Kidney capillary endothelial cell (primary cell): ENCODE measurements at regions not wholly inside any gene's neighbourhood (a gene's known extent, or its start where the extent isn't known, plus 50 kb on each side); places are given as distances from the start of the nearest gene placed in this dataset.
"Not testable (repeated sequence)": the region's sequence is repeated elsewhere in the genome, so short reads cannot be mapped to it uniquely, and the experiment has no call there.

ENCODE experiments used
- DNase-seq: peaks from one replicate; pipeline ENCODE4 v3.0.0-alpha.2; 2018; ENCODE audit warnings: low spot score

DNA sequence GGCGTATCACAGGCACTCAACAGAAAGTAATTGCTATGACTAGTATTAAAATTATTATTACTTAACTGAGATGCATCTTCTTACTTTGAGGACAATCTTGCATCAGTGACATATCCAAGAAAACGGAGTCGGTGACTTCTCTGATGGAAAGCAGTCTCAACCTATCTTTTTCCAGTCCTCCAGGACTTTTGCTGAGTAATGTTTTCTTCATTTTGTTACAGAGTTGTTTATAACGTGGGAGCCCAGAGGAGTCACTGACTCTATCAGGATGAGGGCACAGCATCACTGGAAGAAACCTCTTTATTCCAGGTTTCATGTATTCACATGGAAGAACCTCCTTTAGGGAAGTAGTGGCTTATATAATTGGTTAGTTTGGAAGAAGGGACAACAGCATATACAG, 51.5 kb upstream of the MELK start:
- DNase-seq = no peak

DNA sequence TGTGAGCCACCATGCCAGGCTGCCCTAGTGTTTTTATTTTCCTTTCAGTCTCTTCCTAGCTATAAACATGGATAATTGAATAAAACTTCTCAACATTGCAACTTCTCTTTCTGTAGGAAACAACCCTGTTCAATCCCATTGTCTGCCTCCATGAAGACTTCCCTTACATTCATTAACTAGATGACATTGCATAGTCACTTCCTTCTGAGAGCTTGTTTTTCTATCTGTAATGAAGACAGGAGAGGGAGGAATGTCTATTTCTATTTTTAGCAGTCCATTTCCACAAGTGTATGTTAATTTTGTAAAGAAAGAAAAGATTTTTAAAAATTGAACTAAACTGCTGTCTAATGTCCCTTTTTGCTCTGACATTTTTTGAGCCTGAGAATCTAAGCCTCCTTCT, 55.6 kb upstream of the MELK start:
- DNase-seq = peak; percentile 27

DNA sequence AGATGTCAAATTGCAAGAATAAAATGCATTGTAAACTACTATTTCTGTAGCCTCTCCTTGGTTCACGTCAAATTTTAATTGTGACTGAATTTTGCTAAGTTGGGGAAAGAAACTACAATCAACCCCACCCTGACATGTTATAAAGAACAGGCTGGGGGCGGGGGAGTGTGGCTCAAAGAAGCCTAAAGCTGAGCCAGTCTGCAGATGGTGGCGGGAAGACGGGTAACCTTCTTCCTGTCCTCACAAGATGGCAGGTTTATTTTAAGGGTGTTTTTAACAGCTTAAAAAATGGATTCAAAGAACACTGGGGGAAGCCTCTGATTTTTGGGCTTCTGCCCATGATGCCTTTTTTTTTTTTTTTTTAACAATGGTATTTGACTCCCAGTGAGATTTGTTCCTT, 68.5 kb upstream of the MELK start:
- DNase-seq = no peak

DNA sequence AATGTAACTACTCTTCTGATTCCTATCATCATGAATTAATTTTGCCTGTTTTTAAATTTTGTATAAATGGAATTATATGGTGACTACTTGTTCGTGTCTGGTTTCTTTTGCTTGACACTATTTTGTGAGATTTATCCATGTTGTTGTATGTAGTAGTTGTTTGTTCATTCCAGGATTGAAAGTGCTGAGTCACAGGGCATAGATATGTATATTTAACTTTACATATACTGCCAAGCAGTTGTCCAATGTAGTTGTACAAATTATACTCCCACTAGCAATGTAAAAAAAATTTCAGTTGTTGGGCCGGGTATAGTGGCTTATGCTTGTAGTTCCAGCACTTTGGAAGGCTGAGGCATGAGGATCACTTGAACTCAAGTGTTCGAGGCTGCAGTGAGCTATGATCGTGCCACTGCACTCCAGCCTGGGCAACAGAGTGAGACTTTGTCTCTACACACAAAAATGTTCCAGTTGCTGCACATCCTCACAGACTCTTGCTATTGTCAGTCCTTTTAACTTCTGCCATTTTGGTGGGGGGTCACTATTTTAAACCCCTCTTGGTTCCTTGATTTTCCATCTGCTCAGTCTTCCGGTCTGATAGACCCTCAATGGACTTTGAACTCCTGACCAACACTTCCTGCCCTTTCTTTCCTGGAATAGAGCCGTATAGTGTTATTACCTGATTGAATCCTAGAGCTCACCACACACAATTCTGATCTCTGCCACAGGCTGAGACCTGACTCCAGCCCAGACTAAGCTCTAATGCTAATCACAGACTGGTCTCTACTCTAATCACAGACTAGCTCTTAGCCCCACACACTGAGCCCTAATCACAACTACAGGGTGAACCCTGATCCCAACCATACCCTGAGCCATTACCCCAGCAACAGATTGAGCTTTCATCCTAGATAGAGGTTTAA, 69.3 kb upstream of the MELK start:
- no peak for DNase-seq

DNA sequence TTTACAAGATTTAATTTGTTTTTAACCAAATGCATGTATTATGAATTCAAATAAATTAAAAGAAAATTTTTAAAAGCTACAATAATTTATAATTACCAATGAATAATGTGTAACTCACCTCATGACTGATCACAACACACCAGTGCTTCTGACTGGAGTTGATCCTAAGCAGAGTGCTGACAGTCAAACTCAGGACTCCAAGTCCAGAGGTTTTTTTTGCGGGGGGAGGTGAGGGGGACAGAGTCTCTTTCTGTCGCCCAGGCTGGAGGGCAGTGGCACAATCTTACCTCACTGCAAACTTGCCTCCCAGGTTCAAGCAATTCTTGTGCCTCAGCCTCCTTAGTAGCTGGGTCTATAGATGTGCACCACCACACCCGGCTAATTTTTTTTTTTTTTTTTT, 71.0 kb upstream of the MELK start:
- DNase-seq = no peak

DNA sequence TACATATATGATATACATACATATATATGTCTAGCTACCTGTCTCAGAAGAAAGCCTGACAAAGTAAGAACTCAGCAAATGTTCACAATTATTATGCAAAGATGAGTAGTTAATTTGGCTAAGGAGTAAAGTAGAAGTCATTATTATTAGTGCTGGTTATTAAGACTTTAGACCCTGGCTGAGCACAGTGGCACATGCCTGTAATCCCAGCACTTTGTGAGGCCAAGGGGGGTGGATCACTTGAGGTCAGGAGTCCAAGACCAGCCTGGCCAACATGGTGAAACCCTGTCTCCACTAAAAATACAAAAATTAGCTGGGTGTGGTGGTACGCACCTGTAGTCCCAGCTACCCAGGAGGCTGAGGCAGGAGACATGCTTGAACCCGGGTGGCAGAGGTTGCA, 71.8 kb upstream of the MELK start:
- not testable (repeated sequence) for DNase-seq

DNA sequence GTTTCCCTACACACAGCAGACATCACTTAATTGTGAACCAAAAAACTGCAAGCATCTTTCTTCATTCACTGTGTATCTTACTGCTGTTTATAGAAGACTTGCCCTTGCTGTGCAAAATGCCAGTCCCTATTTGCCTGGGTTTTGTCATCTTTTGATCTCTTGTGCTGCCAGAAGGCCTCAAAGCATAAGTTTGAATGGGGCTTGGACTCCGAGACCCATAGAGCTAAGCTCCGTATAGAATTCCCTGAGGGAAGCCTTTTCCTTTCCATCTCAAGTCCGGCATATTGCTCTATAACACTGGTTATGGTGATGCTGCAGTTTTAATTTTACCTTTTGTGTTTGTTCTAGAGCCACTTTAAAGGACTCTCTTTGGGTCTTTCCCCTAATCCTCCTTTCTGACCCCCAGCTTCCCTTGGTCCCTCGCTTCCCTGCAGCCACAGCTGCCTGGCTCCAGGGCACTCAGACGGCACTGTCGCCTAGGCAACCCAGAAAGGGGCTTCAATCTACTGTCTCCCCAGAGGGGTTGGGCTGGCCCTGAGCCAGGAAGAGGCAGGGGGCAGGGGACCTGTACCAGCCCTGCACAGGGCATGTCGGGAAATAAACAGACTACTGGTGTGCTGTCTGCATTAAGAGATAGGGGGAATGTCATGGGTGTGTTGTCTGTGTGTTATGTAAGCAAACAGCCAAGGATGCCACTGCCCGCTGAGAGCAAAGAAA, 73.4 kb upstream of the MELK start:
- DNase-seq = no peak

DNA sequence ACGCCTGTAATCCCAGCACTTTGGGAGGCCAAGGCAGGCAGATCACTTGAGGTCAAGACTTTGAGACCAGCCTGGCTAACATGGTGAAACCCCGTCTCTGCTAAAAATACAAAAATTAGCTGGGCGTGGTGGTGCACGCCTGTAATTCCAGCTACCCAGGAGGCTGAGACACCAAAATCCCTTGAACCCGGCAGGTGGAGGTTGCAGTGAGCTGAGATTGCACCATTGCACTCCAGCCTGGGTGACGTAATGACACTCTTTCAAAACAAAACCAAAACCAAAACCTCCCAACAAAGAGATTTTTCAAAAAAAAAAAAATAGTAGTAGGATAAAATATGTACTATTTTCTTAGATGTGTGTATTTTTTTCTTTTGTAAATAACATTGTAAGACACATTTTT, 79.1 kb upstream of the MELK start:
- not testable (repeated sequence) for DNase-seq

DNA sequence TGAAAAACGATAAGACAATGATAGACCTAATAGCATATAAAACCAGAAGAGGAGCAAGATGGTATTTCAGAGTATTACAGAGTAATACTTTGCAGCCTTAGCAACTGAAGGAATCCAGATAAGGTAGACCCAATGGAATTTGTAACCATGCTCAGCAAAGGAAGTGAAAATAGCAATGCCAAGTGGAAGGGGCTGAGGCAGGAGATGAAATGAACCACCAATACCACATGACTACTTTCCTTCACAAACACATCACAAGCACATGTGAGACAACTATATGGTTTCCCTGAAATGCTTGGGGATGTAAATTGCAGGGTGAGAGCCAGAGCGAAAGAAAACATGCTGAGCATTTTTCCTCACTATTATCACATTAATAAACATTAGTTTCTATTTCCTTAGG, 79.8 kb upstream of the MELK start:
- no peak for DNase-seq

DNA sequence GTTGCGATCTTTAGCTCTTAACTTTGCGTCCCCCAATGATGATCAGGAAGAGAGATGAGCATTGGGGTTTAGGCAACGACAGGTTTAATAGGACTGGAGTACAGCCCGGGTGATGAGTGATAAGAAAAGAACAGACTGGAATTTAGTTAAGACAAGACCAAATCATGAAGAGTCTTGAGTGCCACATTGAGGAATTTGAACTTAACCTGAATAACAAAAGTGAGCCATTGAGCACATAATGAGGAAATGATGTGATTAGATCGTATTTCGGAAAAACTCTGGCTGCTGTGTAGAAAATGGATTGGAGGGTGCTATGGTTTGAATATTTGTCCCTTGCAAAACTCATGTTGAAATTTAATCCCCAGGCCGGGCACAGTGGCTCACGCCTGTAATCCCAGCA, 83.2 kb upstream of the MELK start:
- no peak for DNase-seq

DNA sequence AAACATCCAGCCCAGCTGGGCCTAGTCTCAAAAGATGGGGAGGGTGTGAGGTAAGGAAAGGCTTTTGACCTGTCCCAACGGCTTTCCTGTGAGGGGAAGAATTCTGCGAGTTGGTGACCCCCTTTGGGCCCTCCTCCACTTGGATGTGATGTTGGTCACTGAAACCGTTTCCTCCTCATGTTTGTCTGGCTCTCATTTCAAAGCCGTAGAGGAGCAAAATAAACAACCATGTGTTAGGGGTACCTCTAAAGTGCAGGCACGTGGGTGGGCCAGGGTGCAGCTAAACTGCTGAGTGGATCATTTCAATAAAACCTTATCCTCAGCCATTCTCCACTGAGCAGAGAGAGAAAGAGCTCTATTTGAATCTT, 84.3 kb upstream of the MELK start:
- DNase-seq = no peak

DNA sequence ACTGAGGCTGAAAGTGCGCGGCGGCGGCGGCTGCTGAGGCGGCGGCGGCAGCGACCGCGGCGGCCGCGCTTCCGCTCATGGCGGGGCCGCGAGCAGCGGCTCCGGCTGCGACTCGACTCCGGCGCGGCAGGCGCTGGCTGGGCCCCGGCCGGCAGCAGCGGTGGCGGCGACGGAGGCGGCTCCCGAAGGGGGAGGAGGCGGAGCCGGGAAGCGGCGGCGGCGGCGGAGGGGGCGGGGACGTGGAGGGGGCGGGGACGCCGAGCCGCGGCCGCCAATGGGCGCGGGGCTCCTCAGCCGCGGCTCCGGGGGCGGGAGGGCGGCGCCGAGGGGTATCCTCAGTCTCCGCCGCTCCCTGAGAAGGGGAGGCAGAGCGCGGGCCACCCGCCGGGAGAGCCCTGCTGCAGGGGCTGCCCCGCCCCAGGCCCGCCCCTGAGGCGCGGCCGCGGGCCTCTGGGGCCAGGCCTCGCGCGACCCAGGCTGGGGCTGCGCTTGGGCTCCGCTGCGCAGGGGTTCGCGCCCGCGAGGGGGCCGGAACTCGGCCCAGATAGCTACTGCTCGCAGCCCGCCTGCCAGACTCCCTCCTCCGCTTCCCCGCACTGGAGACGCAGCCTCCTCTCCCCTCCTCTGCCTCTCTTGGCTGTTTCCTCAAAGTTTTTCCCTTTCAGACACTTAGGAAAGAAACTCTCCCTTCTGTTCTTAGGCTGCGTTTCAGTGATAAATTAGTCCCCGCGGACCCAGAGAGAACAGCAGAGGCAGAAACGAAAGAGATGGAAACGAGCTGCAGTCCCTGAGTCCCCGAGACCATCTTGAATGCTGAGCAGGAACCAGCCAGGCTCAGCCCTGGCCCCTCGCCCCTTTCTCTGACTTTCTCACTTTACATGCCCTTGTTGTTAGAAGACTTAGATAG, 85.0 kb upstream of the MELK start:
- peak; percentile 87 for DNase-seq

DNA sequence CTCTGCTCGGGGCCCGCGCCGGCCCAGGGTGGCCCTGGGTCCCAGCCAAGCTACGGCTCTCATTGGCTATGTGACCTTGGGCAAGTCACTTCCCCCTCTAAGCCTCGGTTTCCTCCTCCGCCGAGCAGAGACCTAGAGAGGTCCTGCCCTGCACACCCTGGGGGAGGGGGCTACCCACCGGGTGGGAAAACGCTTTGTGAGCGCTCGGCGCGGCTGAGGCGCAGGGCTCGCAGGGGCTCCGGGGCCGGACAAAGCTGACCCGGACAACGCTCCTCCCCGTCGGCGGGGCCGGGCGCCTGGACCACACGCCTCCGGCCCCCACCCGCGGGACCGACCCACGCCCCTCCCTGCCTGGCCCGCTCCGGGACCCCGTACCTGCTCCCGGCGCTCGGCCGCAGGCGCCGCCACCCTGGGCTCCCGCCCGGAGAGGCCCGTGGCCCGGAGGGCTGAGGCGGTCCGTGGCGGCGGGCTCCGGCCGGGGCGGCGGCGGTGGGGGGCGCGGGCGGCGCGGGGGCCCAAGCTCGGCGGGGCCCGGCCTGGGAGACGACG, 85.7 kb upstream of the MELK start:
- DNase-seq = peak; percentile 39

DNA sequence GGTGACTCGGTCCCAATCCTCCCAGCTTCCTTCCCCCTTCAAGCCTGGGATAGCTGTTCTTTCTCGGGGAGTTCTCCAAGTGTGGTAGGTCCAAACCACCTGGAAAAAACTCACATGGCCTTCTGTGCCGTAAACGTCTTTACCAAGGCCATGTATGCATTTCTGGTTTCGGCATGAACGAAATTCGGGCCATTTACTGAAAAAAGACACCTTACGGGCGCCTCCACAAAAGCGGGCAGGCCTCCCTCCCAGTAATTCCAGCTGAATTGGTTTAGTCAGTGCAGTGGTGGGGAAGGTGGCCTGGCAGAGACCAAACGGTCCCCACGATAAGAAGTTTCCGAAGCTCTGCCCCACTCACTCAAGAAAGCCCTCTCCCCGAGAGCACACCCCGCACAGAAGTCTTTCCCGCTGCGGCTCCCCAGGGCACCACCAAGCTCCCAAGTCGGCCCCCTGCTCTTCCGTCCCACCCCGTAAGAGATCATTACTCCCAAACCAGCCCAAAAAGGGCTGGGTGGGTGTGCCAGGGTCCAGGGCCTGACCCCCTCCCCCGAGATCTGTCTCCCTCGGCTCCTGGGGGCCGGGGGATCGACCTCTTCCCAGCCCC, 86.3 kb upstream of the MELK start:
- peak; percentile 44 for DNase-seq

DNA sequence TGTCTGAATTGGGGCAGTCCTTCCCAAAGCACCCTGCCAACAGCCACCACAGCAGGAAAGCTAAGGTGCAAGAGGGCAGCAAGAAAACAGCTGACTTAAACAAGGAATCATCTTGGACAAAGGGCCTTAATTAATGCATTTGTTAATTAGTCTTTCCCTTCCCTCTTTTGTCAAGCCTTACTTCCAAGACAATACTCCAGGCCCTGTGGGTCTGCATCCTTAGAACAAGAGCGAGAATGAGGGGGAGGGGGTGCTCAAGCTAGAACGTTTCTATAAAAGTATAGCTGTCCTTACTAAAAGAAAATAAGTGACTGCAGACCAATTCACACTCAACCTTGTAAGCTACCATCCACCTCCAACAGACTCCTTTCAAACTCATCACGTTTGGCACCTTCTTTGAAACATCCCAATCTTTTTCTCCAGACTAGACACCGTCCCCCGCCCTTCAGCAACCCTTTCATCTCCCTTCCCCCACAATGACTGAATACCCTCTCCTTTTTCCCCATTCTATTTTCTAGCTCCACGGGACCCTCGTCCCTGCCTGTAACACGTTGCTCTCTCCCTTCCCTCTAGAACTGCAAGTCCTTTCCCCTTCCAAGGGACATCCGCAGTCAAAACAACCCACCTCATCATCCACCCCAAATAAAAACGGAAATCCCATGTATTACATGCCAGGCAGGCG, 85.7 kb upstream of the RNF38 start:
- DNase-seq = no peak

DNA sequence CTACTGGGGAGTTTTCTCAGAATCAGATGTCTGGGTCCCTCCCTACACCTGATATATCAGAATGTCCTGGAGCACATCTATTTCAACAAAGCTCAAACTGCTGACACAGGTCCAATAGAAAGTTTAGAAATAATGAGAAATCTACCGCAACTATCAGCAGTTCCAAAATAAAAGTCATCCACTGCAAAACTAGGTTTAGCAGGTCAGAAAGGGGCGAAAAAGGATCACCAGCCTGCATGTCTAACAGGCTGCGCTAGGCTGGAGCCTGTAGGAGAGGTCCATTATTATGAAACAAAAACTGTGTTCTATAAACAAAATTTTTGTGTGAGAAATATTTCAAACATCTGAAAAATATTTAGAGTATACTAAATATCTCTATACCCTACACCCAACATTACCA, 84.1 kb upstream of the RNF38 start:
- no peak for DNase-seq

DNA sequence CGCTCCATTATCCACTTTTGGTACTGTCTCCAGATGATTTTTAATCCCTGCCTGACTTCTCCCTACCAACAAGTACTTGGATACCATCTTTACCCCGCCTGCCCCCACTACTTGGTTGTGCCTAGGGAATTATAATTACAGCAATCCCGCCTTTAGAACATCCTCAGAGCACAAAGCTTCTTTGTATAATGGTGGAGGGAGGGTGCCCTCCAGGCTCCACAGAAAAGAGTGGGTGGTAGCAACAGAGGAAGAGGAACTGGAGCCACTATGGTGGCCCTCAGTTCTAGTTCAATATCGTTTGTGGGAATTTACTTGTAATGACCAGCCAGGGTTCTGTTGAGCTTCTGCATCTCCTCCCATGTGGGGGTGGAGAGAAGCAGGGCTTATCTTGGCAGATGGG, 79.0 kb upstream of the RNF38 start:
- DNase-seq = no peak

DNA sequence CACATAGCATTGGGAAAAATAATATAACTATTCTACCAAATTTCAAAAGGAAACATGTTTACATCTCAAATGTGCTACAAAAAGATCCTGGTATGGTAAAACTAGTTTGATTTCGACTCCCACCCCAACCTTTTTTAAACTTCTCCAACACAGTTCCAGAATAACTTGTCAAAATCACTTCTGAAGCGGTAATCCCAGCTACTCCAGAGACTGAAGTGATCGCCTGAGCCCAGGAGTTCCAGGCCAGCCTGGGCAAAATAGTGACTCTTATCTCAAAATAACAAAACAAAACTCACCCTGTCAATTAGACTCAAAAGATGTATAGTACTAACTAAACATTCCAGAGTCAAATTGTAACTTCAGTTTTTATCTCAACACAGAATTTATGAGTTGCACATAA, 71.3 kb upstream of the RNF38 start:
- DNase-seq = no peak

DNA sequence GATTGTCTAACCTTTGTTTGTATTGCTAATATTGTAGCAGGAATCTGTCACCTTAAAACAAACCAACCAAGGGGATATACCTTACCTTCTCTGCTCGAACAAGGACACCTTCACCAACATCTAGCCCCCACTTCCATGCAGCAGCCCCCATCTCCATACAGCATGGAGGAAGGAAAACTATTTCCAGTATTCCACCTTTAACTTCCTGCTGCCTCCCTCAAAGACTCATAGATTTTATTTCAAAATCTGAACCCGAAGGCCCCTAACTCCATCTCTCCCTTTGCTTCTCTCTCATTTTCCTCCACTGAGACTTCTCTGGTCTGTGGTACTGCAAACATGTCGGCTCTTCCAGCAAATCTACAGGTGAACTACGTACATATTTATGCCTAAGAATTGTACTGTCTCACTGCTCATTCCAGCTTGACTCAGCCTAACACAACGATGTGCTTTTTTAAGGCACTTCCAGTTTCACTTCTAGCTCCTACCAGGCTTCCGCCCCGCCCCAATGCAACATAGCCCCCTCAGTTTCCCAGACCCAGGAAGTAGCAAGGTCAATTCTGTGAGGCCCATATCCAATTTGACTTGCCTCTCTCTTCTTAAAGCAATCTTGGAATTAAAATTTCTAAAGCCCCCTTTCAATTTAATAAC, 70.7 kb upstream of the RNF38 start:
- peak; percentile 70 for DNase-seq

DNA sequence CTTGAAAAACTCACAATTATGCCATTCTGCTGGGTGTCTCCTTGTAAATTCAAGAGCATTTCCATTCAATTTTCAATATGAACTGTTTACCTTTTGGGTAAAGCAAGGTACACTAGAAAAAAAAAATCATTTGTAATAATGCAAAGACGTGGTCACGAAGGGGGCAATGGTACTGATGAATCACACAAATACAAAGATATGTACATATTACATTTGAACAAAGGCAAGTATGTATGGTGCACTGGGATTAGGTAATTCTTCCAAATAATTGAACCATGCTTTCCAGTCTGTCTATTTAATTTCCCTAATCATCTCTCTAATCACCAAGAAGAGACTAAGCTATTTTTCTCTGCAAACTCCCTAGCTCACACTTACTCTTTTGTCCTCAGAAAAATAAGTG, 63.4 kb upstream of the RNF38 start:
- no peak for DNase-seq

DNA sequence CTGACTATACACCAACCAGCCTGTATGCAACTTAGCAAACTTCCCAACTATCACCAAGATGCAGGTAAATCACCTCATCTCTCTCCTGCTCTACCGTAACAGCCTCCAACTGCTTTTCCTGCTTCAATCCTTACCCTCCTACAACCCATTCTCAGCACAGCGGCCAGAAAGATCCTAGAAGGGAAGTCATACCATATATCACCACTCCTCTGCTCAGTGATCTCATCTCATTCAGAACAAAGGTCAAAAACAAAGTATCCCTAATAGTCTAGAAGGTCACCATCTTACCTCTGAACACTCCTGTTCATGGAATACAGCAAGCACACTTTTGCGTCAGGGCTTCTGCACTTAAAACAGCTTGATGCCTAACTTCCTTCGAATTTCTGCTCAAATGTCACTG, 62.2 kb upstream of the RNF38 start:
- DNase-seq = no peak
